SK-N-SH (cell line): ENCODE measurements at regions not wholly inside any gene's neighbourhood (a gene's known extent, or its start where the extent isn't known, plus 50 kb on each side); places are given as distances from the start of the nearest gene placed in this dataset.

ENCODE experiments used
- CTCF ChIP-seq: fragments of 200-600 bp; sonication (generic); IDR thresholded peaks from 2 replicates; pipeline ENCODE4 v1.6.1; 2017; ENCODE audit warnings: antibody characterized with exemption, mild to moderate bottlenecking, moderate library complexity
- POLR2AphosphoS5 ChIP-seq: IDR thresholded peaks from 2 replicates; pipeline ENCODE4 v1.6.1; 2012; ENCODE audit warnings: low read depth, low read length
- RAD21 ChIP-seq: IDR thresholded peaks from 2 replicates; pipeline ENCODE4 v1.6.1; 2012; ENCODE audit warnings: mild to moderate bottlenecking, low read length
- USF1 ChIP-seq: IDR thresholded peaks from 2 replicates; pipeline ENCODE4 v1.4.0; 2012; ENCODE audit warnings: low read depth, borderline replicate concordance

DNA sequence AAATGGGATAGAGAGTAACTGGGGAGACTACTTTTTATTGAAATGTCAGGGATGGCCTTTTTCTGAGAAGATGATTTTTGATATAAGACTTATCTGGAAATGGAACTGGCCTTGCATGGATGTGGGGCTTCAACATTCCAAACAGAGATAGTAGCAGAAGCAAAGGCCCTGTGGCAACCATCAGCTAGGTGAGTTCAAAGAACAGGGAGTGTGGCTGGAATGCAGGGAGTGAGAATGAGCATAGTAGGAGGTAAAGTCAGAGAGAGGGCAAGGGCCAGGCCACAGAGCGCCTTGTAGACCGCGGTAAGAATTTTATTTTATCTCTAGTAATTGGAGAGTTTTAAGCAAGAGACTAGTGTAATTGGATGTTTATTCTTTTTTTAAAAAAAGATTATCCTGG lies 227.0 kb upstream of the B3GALT2 start:
- no peak for TF ChIP-seq CTCF
- no peak for TF ChIP-seq POLR2AphosphoS5
- TF ChIP-seq RAD21, result no peak
- TF ChIP-seq USF1, result no peak
